ENCODE measurements at regions not wholly inside any gene's neighbourhood (a gene's known extent, or its start where the extent isn't known, plus 50 kb on each side); places are given as distances from the start of the nearest gene placed in this dataset.

DNA sequence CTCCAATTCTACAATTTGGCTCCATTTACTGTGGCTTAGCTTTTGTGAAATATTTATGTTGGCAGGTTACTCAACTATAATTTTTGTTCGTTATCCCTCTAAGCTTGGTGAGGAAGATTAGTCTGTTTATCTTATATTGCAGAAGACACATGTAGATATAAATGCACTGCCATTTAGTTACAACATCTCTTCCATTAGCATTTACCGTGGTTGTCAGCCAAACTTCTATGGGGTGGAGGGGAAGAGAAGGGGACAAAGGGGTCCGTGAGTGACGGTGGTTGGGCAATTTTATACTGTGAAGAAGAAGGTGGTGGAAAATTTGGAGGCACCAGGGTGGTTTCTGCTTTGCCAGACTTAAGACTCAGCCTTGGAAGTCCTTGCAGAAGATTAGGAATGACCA lies 117.6 kb upstream of the CXCR4 start:
- TF ChIP-seq, protein P1, sequence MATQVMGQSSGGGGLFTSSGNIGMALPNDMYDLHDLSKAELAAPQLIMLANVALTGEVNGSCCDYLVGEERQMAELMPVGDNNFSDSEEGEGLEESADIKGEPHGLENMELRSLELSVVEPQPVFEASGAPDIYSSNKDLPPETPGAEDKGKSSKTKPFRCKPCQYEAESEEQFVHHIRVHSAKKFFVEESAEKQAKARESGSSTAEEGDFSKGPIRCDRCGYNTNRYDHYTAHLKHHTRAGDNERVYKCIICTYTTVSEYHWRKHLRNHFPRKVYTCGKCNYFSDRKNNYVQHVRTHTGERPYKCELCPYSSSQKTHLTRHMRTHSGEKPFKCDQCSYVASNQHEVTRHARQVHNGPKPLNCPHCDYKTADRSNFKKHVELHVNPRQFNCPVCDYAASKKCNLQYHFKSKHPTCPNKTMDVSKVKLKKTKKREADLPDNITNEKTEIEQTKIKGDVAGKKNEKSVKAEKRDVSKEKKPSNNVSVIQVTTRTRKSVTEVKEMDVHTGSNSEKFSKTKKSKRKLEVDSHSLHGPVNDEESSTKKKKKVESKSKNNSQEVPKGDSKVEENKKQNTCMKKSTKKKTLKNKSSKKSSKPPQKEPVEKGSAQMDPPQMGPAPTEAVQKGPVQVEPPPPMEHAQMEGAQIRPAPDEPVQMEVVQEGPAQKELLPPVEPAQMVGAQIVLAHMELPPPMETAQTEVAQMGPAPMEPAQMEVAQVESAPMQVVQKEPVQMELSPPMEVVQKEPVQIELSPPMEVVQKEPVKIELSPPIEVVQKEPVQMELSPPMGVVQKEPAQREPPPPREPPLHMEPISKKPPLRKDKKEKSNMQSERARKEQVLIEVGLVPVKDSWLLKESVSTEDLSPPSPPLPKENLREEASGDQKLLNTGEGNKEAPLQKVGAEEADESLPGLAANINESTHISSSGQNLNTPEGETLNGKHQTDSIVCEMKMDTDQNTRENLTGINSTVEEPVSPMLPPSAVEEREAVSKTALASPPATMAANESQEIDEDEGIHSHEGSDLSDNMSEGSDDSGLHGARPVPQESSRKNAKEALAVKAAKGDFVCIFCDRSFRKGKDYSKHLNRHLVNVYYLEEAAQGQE (IDR thresholded peaks at IDR 0.05; ENCODE audit: insufficient read depth in 1 of 2, low read depth in 2 of 2, low read length in 2 of 2), result no peak
- no peak for TF ChIP-seq FOXP2 (optimal IDR thresholded peaks at IDR 0.05; ENCODE audit: borderline replicate concordance, extremely low read depth, extremely low read length, insufficient read depth)
- no peak for TF ChIP-seq TAF1 (IDR thresholded peaks at IDR 0.05; ENCODE audit: borderline replicate concordance, insufficient read depth, low read length)
- no peak for TF ChIP-seq SIN3A (IDR thresholded peaks at IDR 0.05; ENCODE audit: borderline replicate concordance, insufficient read depth, low read length)
- no peak for TF ChIP-seq POLR2AphosphoS5 (IDR thresholded peaks at IDR 0.05; ENCODE audit: low read depth, low read length)

DNA sequence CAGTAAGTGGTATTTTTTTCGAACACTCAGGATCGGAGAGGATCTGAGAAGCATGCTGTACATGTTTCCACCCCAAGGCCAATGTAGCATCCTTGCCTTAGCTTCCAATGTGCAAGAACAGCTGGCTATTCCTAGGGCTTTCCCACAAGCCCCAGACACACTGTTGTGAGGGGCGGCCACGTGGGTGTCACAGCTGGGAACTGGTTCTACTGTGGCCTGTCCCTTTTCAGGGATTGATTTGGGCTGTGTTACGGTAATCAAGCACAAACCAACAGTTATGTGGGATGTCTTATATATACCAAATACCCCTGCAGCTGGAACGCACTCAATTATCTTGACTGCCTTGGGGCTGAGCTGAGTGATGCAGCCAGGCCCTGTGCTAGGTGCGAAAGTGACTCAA lies 116.3 kb upstream of the CXCR4 start:
- TF ChIP-seq SIN3A (IDR thresholded peaks at IDR 0.05; ENCODE audit: borderline replicate concordance, insufficient read depth, low read length) (no peak), FOXP2 (optimal IDR thresholded peaks at IDR 0.05; ENCODE audit: borderline replicate concordance, extremely low read depth, extremely low read length, insufficient read depth) (no peak), TAF1 (IDR thresholded peaks at IDR 0.05; ENCODE audit: borderline replicate concordance, insufficient read depth, low read length) (no peak), POLR2AphosphoS5 (IDR thresholded peaks at IDR 0.05; ENCODE audit: low read depth, low read length) (no peak)
- TF ChIP-seq, protein P1 (IDR thresholded peaks at IDR 0.05; ENCODE audit: insufficient read depth in 1 of 2, low read depth in 2 of 2, low read length in 2 of 2), result no peak

DNA sequence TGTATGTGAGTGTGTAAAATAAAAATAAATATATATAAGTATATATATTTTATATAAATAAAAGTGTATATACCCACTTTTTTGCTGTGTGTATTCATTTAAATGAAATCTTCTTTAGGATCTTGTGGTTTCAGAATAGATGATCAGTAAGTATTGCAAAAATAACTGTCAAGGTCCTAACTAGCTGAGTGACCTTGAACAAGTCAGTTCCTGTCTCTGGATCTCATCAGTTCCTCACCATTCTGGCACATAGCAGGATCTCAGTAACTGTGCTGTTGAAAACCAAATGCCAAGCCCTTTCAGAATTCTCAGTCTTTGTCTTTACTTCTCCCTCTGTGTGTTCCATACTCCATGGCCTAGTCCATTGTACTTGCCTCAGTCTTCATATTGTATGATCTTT lies 115.3 kb upstream of the CXCR4 start:
- TF ChIP-seq POLR2AphosphoS5 (IDR thresholded peaks at IDR 0.05; ENCODE audit: low read depth, low read length) (no peak), SIN3A (IDR thresholded peaks at IDR 0.05; ENCODE audit: borderline replicate concordance, insufficient read depth, low read length) (no peak), TAF1 (IDR thresholded peaks at IDR 0.05; ENCODE audit: borderline replicate concordance, insufficient read depth, low read length) (no peak), FOXP2 (optimal IDR thresholded peaks at IDR 0.05; ENCODE audit: borderline replicate concordance, extremely low read depth, extremely low read length, insufficient read depth) (no peak)
- TF ChIP-seq, protein P1 (IDR thresholded peaks at IDR 0.05; ENCODE audit: insufficient read depth in 1 of 2, low read depth in 2 of 2, low read length in 2 of 2), result no peak

DNA sequence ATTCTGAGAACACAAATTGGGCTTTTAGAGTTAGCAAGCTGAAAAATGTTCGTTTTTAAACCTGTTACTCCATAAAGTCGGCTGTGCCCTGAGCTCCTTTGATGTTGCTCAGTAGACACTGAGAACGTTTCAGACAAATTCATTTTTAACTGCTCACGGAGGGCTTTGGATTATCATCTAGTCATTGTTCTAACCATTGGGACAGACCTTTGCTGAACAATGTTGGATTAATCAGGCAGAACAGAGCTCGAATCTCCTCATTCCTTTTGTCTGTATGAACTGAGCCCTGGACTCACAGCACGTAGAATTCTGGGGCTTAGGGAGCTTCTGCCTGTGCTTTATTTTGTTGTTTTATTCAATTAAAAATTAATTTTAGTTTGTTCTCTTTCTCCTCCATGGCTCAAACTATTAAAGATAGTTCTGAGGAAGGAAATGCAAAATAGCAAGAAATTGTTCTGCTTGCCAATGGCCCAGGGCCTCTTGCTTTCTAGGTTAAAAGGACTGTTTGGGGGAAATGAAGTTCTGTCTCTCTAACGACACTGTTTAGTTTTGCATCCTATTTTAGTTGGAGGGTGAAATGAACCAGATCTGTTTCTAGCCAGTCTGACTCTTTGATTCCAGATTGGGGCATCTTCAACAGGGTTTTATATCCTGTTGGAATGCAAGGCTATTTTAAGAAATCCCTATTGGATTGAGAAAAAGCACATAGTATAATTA lies 114.7 kb upstream of the CXCR4 start:
- TF ChIP-seq FOXP2 (optimal IDR thresholded peaks at IDR 0.05; ENCODE audit: borderline replicate concordance, extremely low read depth, extremely low read length, insufficient read depth) (no peak), TAF1 (IDR thresholded peaks at IDR 0.05; ENCODE audit: borderline replicate concordance, insufficient read depth, low read length) (no peak), POLR2AphosphoS5 (IDR thresholded peaks at IDR 0.05; ENCODE audit: low read depth, low read length) (no peak)

DNA sequence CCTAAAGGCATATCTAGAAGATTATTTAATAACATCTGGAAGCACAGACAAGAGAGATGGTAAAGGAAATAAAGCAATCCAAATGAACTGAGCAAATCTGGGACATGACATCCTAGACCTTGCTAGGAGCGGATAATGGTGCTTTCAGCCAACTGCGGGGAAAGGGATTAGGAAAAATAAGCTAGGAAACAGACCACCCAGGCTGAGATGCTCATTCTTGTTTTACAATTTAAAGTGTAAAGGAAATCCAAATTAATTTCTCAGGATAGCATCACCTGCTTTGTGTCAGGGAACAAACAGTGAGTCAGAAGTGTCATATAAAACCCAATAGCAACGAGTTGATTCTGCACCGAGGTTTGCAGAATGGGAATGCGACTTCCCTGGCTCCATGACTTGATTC lies 112.5 kb upstream of the CXCR4 start:
- TF ChIP-seq FOXP2 (optimal IDR thresholded peaks at IDR 0.05; ENCODE audit: borderline replicate concordance, extremely low read depth, extremely low read length, insufficient read depth) (no peak), POLR2AphosphoS5 (IDR thresholded peaks at IDR 0.05; ENCODE audit: low read depth, low read length) (no peak)

DNA sequence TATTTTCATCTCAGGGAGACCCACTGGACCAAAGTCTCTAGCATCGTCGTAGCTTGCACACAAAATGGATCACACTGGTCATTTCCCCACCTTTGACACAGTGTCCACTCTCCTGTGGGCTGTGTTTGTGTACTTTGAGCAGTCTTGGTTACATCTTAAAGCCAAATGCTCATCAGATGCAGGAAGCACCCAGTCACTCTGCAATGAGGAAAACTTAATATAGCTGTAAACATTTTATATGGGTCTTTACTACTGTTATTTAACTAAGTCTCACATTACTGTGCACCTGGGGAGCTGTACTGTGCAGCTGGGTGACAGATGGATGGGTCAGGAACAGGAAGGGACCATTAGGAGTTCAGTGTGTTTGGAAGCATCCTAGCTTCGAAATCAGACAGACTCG lies 109.0 kb upstream of the CXCR4 start:
- TF ChIP-seq SIN3A (IDR thresholded peaks at IDR 0.05; ENCODE audit: borderline replicate concordance, insufficient read depth, low read length), result no peak
- no peak for TF ChIP-seq TAF1 (IDR thresholded peaks at IDR 0.05; ENCODE audit: borderline replicate concordance, insufficient read depth, low read length)
- TF ChIP-seq POLR2AphosphoS5 (IDR thresholded peaks at IDR 0.05; ENCODE audit: low read depth, low read length), result no peak
- no peak for TF ChIP-seq FOXP2 (optimal IDR thresholded peaks at IDR 0.05; ENCODE audit: borderline replicate concordance, extremely low read depth, extremely low read length, insufficient read depth)
- TF ChIP-seq, protein P1 (IDR thresholded peaks at IDR 0.05; ENCODE audit: insufficient read depth in 1 of 2, low read depth in 2 of 2, low read length in 2 of 2), result no peak
